HL-60/S4 treated with retinoic acid at 250 ng/mL for 4 days and 3 days (cell line): ENCODE measurements at regions not wholly inside any gene's neighbourhood (a gene's known extent, or its start where the extent isn't known, plus 50 kb on each side); places are given as distances from the start of the nearest gene placed in this dataset.
"Not testable (repeated sequence)": the region's sequence is repeated elsewhere in the genome, so short reads cannot be mapped to it uniquely, and the experiment has no call there.

ENCODE experiments used
- in situ Hi-C: fragments of 300-500 bp; cut with MboI; formaldehyde crosslinking; loops from 2 replicates; pipeline ENCODE4 v1.7.0; 2022; ENCODE audit warnings: low sequenced_read_pairs

- in situ Hi-C loops = no loop called here
Measured at GRCh38 chr4:153098427-153098826, 105.8 kb upstream of the TRIM2 start.

GRCh38 chr4:153099391-153100140 is 104.7 kb upstream of the TRIM2 start:
- in situ Hi-C loops = no loop called here

- in situ Hi-C loops = not testable (repeated sequence)
Measured at GRCh38 chr4:153106736-153107135, 97.5 kb upstream of the TRIM2 start.

GRCh38 chr4:153107246-153107645 is 97.0 kb upstream of the TRIM2 start:
- in situ Hi-C loops = no loop called here

GRCh38 chr4:153109296-153109849 is 94.9 kb upstream of the TRIM2 start:
- in situ Hi-C loops = no loop called here

GRCh38 chr4:153110739-153111138 is 93.5 kb upstream of the TRIM2 start:
- in situ Hi-C loops = no loop called here

GRCh38 chr4:153111426-153112040 is 92.7 kb upstream of the TRIM2 start:
- in situ Hi-C loops = no loop called here

GRCh38 chr4:153112041-153112441 is 92.2 kb upstream of the TRIM2 start:
- in situ Hi-C loops = no loop called here

GRCh38 chr4:153113061-153113837 is 91.0 kb upstream of the TRIM2 start:
- in situ Hi-C loops = no loop called here

GRCh38 chr4:153113838-153114105 is 90.5 kb upstream of the TRIM2 start:
- in situ Hi-C loops = no loop called here

GRCh38 chr4:153114771-153115321 is 89.4 kb upstream of the TRIM2 start:
- in situ Hi-C loops = no loop called here

GRCh38 chr4:153115322-153116290 is 88.6 kb upstream of the TRIM2 start:
- in situ Hi-C loops = no loop called here

GRCh38 chr4:153116291-153116680 is 88.0 kb upstream of the TRIM2 start:
- in situ Hi-C loops = no loop called here

GRCh38 chr4:153116801-153117200 is 87.4 kb upstream of the TRIM2 start:
- in situ Hi-C loops = no loop called here

GRCh38 chr4:153117554-153117953 is 86.7 kb upstream of the TRIM2 start:
- in situ Hi-C loops = no loop called here

- in situ Hi-C loops = loop anchor here (10.0 kb wide), 1 partner anchor 275 kb away; no protein-coding TSS in a partner anchor
Measured at GRCh38 chr4:153119626-153120025, 84.6 kb upstream of the TRIM2 start.

GRCh38 chr4:153120235-153120634 is 84.0 kb upstream of the TRIM2 start:
- in situ Hi-C loops = loop anchor here (10.0 kb wide), 1 partner anchor 275 kb away; no protein-coding TSS in a partner anchor

GRCh38 chr4:153122855-153123254 is 81.4 kb upstream of the TRIM2 start:
- in situ Hi-C loops = loop anchor here (10.0 kb wide), 1 partner anchor 278 kb away; no protein-coding TSS in a partner anchor

- in situ Hi-C loops = loop anchor here (10.0 to 25.0 kb wide), 2 partner anchors 281 to 636 kb away; partner anchors contain the start of gene RNF175
Measured at GRCh38 chr4:153126137-153126536, 78.1 kb upstream of the TRIM2 start.
